Effector memory CD4-positive, alpha-beta T cell (primary cell): ENCODE measurements at regions not wholly inside any gene's neighbourhood (a gene's known extent, or its start where the extent isn't known, plus 50 kb on each side); places are given as distances from the start of the nearest gene placed in this dataset.

Experiments
- DNase-seq, 3 donors: peaks; one replicate each; pipeline ENCODE4 v3.0.0-alpha.2; 2020
- H3K27ac ChIP-seq: 2 replicates; pipeline ENCODE4 v1.7.0; 2013; ENCODE audit warnings: mild to moderate bottlenecking, low read length, moderate library complexity; ENCODE audit not compliant: insufficient read depth, poor library complexity, severe bottlenecking
- H3K27me3 ChIP-seq: replicated peaks from 2 replicates; pipeline ENCODE4 v1.7.0; 2013; ENCODE audit warnings: mild to moderate bottlenecking, low read length; ENCODE audit not compliant: insufficient read depth, control insufficient read depth, poor library complexity, severe bottlenecking
- H3K36me3 ChIP-seq: 2 replicates; pipeline ENCODE4 v1.7.0; 2013; ENCODE audit warnings: mild to moderate bottlenecking, low read length, moderate library complexity; ENCODE audit not compliant: control insufficient read depth, insufficient read depth
- H3K4me1 ChIP-seq: 2 replicates; pipeline ENCODE4 v1.7.0; 2013; ENCODE audit warnings: low read length, mild to moderate bottlenecking; ENCODE audit not compliant: control insufficient read depth, insufficient read depth, poor library complexity, severe bottlenecking
- H3K4me3 ChIP-seq: 2 replicates; pipeline ENCODE4 v1.7.0; 2013; ENCODE audit warnings: low read length, low read depth, mild to moderate bottlenecking; ENCODE audit not compliant: insufficient read depth, poor library complexity, severe bottlenecking
- H3K9me3 ChIP-seq: 2 replicates; pipeline ENCODE4 v1.7.0; 2013; ENCODE audit warnings: mild to moderate bottlenecking, low read length, moderate library complexity; ENCODE audit not compliant: control insufficient read depth

- Histone ChIP-seq H3K36me3 (no peaks in the 10 kb centered on the region), H3K9me3 (no peaks in the 10 kb centered on the region), H3K27me3 (no peaks in the 10 kb centered on the region), H3K27ac (no peak overlapping the region), H3K4me3 (no peak overlapping the region), H3K4me1 (peaks cover 9% of the 10 kb centered on the region)
- no peak for DNase-seq
Observed at GRCh38 chr21:34022627-34023335, 50.6 kb upstream of the MRPS6 start.

- no peak for DNase-seq
- Histone ChIP-seq H3K4me1 (peaks cover 9% of the 10 kb centered on the region), H3K36me3 (no peaks in the 10 kb centered on the region), H3K9me3 (no peaks in the 10 kb centered on the region), H3K27ac (no peak overlapping the region), H3K4me3 (no peak overlapping the region), H3K27me3 (no peaks in the 10 kb centered on the region)
Observed at GRCh38 chr21:34021726-34022125, 51.7 kb upstream of the MRPS6 start.

- no peak for DNase-seq
- H3K36me3 ChIP-seq: no peaks in the 10 kb centered on the region
- peaks cover 9% of the 10 kb centered on the region for H3K4me1 ChIP-seq
- no peak overlapping the region for H3K4me3 ChIP-seq
- H3K9me3 ChIP-seq: no peaks in the 10 kb centered on the region
- H3K27ac ChIP-seq: no peak overlapping the region
- no peaks in the 10 kb centered on the region for H3K27me3 ChIP-seq
Observed at GRCh38 chr21:34020983-34021553, 52.3 kb upstream of the MRPS6 start.

- DNase-seq: no peak
- Histone ChIP-seq H3K9me3 (no peaks in the 10 kb centered on the region), H3K36me3 (no peaks in the 10 kb centered on the region), H3K4me3 (no peak overlapping the region), H3K27ac (no peak overlapping the region), H3K4me1 (peaks cover 9% of the 10 kb centered on the region), H3K27me3 (no peaks in the 10 kb centered on the region)
Observed at GRCh38 chr21:34020005-34020847, 53.2 kb upstream of the MRPS6 start.

DNA sequence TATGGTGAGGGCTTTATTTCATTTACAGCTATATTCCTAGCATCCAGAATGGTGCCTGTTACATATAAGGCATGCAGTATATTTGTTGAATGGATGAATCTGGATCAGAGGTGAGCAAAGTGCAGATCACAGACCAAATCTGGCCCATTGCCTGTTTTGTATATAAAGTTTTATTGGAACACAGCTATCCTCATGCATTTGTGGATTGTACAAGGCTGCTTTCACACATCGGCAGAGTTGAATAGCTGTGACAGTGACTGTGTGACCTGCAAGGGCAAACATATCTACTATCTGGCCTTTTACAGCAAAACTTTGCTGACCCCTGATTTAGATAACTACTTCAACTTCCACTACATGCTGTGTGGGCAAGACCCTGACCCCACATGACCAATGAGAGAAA is 54.0 kb upstream of the MRPS6 start:
- Histone ChIP-seq H3K27ac (no peak overlapping the region), H3K4me1 (peaks cover 9% of the 10 kb centered on the region), H3K4me3 (no peak overlapping the region), H3K9me3 (no peaks in the 10 kb centered on the region), H3K36me3 (no peaks in the 10 kb centered on the region), H3K27me3 (no peaks in the 10 kb centered on the region)
- no peak for DNase-seq

DNA sequence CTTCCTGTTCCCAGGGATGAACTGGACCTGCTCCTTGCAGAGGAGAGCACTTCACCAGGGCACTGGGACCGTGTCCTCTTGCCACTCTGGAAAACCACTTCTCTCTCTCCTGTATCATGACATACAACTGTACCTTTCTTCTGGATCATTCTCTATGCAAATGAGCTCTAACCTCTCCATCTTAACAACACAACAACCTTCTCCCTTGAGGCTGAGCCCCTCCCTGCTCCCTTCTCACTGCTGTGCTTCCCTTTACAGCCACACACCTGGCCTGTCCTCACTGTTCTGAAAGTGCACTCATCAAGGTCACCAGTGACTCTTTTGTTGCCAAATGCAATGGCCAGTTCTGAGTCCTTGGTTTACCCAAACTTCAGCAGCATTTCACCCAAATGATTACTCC is 54.5 kb upstream of the MRPS6 start:
- no peak for DNase-seq
- H3K27ac ChIP-seq: no peak overlapping the region
- peaks cover 9% of the 10 kb centered on the region for H3K4me1 ChIP-seq
- no peaks in the 10 kb centered on the region for H3K27me3 ChIP-seq
- no peaks in the 10 kb centered on the region for H3K9me3 ChIP-seq
- H3K36me3 ChIP-seq: no peaks in the 10 kb centered on the region
- H3K4me3 ChIP-seq: no peak overlapping the region

DNA sequence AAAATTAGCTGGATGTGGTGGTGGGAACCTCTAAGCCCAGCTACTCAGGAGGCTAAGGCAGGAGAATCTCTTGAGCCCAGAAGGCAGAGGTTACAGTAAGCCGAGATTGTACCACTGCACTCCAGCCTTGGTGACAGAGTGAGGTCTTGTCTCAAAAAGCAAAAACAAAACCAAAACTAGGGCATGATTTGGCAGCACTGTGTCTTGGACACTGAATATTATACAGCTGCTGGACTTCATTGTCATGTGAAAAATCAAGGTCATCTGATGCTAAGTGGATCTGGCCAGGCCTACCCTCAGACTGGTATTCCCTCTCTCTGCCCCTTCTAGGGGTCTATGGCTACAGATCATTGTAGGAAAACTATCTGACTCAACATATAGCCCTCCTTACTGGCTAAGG is 55.2 kb upstream of the MRPS6 start:
- Histone ChIP-seq H3K4me1 (peaks cover 5% of the 10 kb centered on the region), H3K27me3 (no peaks in the 10 kb centered on the region), H3K27ac (no peak overlapping the region), H3K36me3 (no peaks in the 10 kb centered on the region), H3K9me3 (no peaks in the 10 kb centered on the region), H3K4me3 (no peak overlapping the region)
- DNase-seq: no peak

DNA sequence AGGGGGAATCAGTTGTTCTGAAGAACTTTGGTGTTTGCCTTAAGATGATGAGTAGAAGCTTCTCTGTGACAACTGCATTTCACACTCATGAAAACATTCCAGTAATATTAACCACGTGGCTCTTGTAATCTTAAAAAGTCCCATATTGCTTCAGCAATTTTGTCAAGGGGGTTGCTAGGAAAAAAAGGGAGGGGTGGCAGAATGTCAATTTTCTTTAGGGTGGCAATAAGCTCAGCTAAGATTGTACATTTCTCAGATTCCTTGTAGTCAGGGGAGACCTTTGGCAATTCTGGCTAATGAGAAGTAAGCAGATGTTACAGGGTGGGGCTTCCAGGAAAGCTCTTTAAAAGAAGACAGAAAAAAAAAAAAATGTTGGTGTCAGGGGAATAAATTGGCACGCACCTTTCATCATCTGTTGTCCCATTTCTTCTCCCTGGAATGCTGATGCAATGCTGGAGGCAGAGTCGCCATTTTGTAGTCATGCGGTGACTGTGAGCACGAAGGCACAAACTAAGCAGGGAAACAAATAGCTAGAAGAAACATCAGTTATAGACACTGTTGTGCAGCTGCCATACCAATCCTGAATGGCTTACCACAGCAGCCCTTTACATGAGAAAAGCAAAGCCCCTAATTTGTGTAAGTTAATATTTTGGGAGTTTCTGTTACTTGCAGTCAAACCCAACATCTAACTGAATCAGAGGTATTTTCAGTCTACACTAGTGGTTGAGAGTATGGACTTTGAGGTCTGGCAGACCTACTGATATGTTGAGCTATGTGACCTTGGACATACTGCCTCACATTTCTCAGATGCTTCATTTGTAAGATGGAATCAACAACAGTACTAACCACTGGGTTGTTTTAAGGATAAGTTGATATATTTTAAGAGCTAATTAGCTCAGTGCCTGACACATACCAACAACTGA is 56.1 kb upstream of the MRPS6 start:
- H3K27me3 ChIP-seq: no peaks in the 10 kb centered on the region
- H3K36me3 ChIP-seq: no peaks in the 10 kb centered on the region
- DNase-seq: no peak
- H3K9me3 ChIP-seq: peaks cover 4% of the 10 kb centered on the region
- H3K4me3 ChIP-seq: no peak overlapping the region
- H3K27ac ChIP-seq: no peak overlapping the region
- no peaks in the 10 kb centered on the region for H3K4me1 ChIP-seq

GRCh38 chr21:34012640-34013039 is 60.7 kb upstream of the MRPS6 start:
- H3K4me1 ChIP-seq: no peaks in the 10 kb centered on the region
- no peak overlapping the region for H3K4me3 ChIP-seq
- no peaks in the 10 kb centered on the region for H3K27me3 ChIP-seq
- no peak for DNase-seq
- H3K36me3 ChIP-seq: no peaks in the 10 kb centered on the region
- H3K27ac ChIP-seq: no peak overlapping the region
- peaks cover 11% of the 10 kb centered on the region for H3K9me3 ChIP-seq
